B cell (primary cell): ENCODE measurements at regions not wholly inside any gene's neighbourhood (a gene's known extent, or its start where the extent isn't known, plus 50 kb on each side); places are given as distances from the start of the nearest gene placed in this dataset.

Source experiments
- ATAC-seq: fragments of 200-7000 bp; cut with Tn5 transposase; one replicate; pipeline ENCODE4 v1.10.0; 2021; ENCODE audit warnings: low read depth, mild to moderate bottlenecking, moderate number of reproducible peaks, moderate library complexity
- CTCF ChIA-PET: fragments of 350-600 bp; sonication (Branson Sonifier 250); formaldehyde crosslinking; loops from one replicate; lab custom pipeline; 2021; ENCODE audit warnings: antibody characterized with exemption, inconsistent platforms; lab: Charles Lee
- POLR2A ChIA-PET: fragments of 350-600 bp; sonication (Branson Sonifier 250); formaldehyde crosslinking; loops from one replicate; lab custom pipeline; 2021; ENCODE audit warnings: antibody characterized with exemption; lab: Charles Lee
- DNase-seq: peaks from one replicate; pipeline ENCODE4 v3.0.0; 2013
- H2AFZ ChIP-seq: 2 replicates; pipeline ENCODE4 v1.6.1; 2012; ENCODE audit warnings: mild to moderate bottlenecking, low read depth, low read length; ENCODE audit not compliant: insufficient read depth, poor library complexity, severe bottlenecking
- H3K27ac ChIP-seq, 2 donors: 1 replicate in 1 of 2; 2 replicates in 1 of 2; pipeline ENCODE4 v1.5.1; 2012 to 2013; ENCODE audit warnings: low read length in 2 of 2, mild to moderate bottlenecking in 2 of 2, moderate library complexity in 1 of 2
- H3K27me3 ChIP-seq, 4 experiments: fragments of 200-600 bp in 1 of 4; sonication (generic) in 1 of 4; replicated peaks in 1 of 4; 1 replicate in 2 of 4; 2 replicates in 2 of 4; pipeline versions ENCODE4 v1.6.1 to v1.7.0; 2013 to 2016; ENCODE audit warnings: low read length in 3 of 4, mild to moderate bottlenecking in 2 of 4, mixed read lengths in 1 of 4, moderate library complexity in 1 of 4; ENCODE audit not compliant: insufficient read depth in 4 of 4, control insufficient read depth in 3 of 4; ENCODE audit errors: control extremely low read depth in 1 of 4
- H3K36me3 ChIP-seq, 2 experiments: replicated peaks in 1 of 2; 1 replicate in 1 of 2; 2 replicates in 1 of 2; pipeline versions ENCODE4 v1.6.1 to v1.7.1; 2013; ENCODE audit warnings: low read length in 1 of 2; ENCODE audit not compliant: insufficient read depth in 2 of 2, control insufficient read depth in 1 of 2; ENCODE audit errors: control extremely low read depth in 1 of 2, extremely low read depth in 1 of 2
- H3K4me1 ChIP-seq, 2 donors: fragments of 200-600 bp in 1 of 2; sonication (generic) in 1 of 2; 1 replicate in 1 of 2; 2 replicates in 1 of 2; pipeline versions ENCODE4 v1.5.1 to v1.6.1; 2013 to 2017; ENCODE audit warnings: low read length in 2 of 2; ENCODE audit not compliant: control insufficient read depth in 2 of 2, insufficient read depth in 2 of 2
- H3K4me2 ChIP-seq: replicated peaks from 2 replicates; pipeline ENCODE3; 2012; ENCODE audit warnings: mild to moderate bottlenecking, low read depth, low read length; ENCODE audit not compliant: poor library complexity, severe bottlenecking
- H3K4me3 ChIP-seq, 5 experiments: fragments of 200-600 bp in 1 of 5; sonication (generic) in 1 of 5; 1 replicate in 3 of 5; 2 replicates in 2 of 5; pipeline versions ENCODE4 v1.5.1 to v1.7.0; 2011 to 2016; ENCODE audit warnings: low read length in 4 of 5, mild to moderate bottlenecking in 4 of 5, low read depth in 2 of 5, control low read depth in 1 of 5, moderate library complexity in 1 of 5; ENCODE audit not compliant: insufficient read depth in 1 of 5; ENCODE audit errors: control extremely low read depth in 1 of 5, extremely low read depth in 1 of 5
- H3K79me2 ChIP-seq: fragments of 200-600 bp; sonication (generic); one replicate; pipeline ENCODE4 v1.6.0; 2016; ENCODE audit warnings: low read length; ENCODE audit not compliant: control insufficient read depth, insufficient read depth
- H3K9ac ChIP-seq: fragments of 200-600 bp; sonication (generic); 2 replicates; pipeline ENCODE4 v1.6.1; 2017; ENCODE audit warnings: mild to moderate bottlenecking, low read length, moderate library complexity
- H3K9me3 ChIP-seq, 3 donors: one replicate each; pipeline versions ENCODE4 v1.6.1 to v1.7.1; 2013; ENCODE audit warnings: low read length in 2 of 3; ENCODE audit not compliant: control insufficient read depth in 2 of 3, insufficient read depth in 1 of 3; ENCODE audit errors: control extremely low read depth in 1 of 3
- H4K20me1 ChIP-seq: 2 replicates; pipeline ENCODE4 v1.6.0; 2012; ENCODE audit warnings: mild to moderate bottlenecking, low read length; ENCODE audit not compliant: insufficient read depth, control insufficient read depth, poor library complexity, severe bottlenecking
- H3K27ac Mint-ChIP-seq: one replicate; pipeline ENCODE4 v1.8.0; 2021; ENCODE audit warnings: mixed read lengths
- H3K27me3 Mint-ChIP-seq: one replicate; pipeline ENCODE4 v1.8.0; 2021; ENCODE audit warnings: mixed read lengths
- H3K4me1 Mint-ChIP-seq: one replicate; pipeline ENCODE4 v1.8.0; 2021; ENCODE audit warnings: mixed read lengths
- H3K4me3 Mint-ChIP-seq: one replicate; pipeline ENCODE4 v1.8.0; 2021; ENCODE audit warnings: mixed read lengths
- H3K9me3 Mint-ChIP-seq: one replicate; pipeline ENCODE4 v1.8.0; 2022; ENCODE audit warnings: mixed read lengths; ENCODE audit not compliant: insufficient read depth
- EZH2 ChIP-seq: IDR thresholded peaks from 2 replicates; pipeline ENCODE4 v1.6.1; 2012; ENCODE audit warnings: borderline replicate concordance, low read depth, mild to moderate bottlenecking, moderate library complexity, low read length; ENCODE audit not compliant: insufficient read depth, poor library complexity, severe bottlenecking
- WGBS: methylation state at CpG from one replicate; pipeline ENCODE4 v1.1.5; 2013; ENCODE audit warnings: missing lambda C conversion rate; ENCODE audit not compliant: insufficient coverage; 5-methylcytosine and 5-hydroxymethylcytosine counted together
- intact Hi-C: fragments of 100-400 bp; cut with micrococcal nuclease; formaldehyde crosslinking; loops from one replicate; pipeline ENCODE4 v1.10.0; 2022
- TF ChIP-seq, protein P1 (sequence below): fragments of 200-600 bp; IDR thresholded peaks from one replicate; pipeline ENCODE4 v1.8.0; 2022; ENCODE audit warnings: antibody characterized with exemption, mild to moderate bottlenecking

DNA sequence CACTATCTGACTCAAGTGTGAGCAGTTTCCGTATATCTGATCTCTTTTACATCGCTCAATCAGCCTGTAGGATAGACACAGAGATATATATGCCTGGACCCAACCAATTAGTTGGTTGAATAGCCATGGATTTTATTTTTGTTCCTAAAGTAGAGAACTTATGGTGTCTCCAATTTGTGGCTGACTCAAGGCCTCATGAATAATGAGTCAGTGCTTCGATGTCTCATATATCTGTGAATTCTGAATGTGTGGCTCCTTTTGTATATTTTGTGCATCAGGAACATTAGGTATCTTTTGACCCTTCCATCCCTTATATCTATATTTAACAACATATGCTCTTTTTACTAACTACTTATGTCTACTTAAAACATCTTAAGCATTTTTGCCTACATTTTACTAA lies 64.5 kb downstream of the OR2B2 start:
- H3K9me3 Mint-ChIP-seq: no peaks in the 10 kb centered on the region
- CTCF ChIA-PET: no interaction called here
- H3K4me3 ChIP-seq: no peak overlapping the region
- ATAC-seq: no peak
- DNase-seq: no peak
- no peaks in the 10 kb centered on the region for H3K27me3 Mint-ChIP-seq
- H3K27me3 ChIP-seq: no peaks in the 10 kb centered on the region
- no peaks in the 10 kb centered on the region for H3K36me3 ChIP-seq
- intact Hi-C loops: no loop called here
- H4K20me1 ChIP-seq: no peaks in the 10 kb centered on the region
- H3K4me1 ChIP-seq: no peaks in the 10 kb centered on the region
- WGBS: no CpG with 5 or more reads among the region's 3 CpGs
- POLR2A ChIA-PET: no interaction called here
- H3K9ac ChIP-seq: no peak overlapping the region
- no peaks in the 10 kb centered on the region for H3K4me1 Mint-ChIP-seq
- no peak overlapping the region for H2AFZ ChIP-seq
- H3K4me3 Mint-ChIP-seq: no peak overlapping the region
- no peaks in the 10 kb centered on the region for H3K79me2 ChIP-seq
- H3K9me3 ChIP-seq: no peaks in the 10 kb centered on the region
- TF ChIP-seq EZH2: no peak
- TF ChIP-seq, protein P1, sequence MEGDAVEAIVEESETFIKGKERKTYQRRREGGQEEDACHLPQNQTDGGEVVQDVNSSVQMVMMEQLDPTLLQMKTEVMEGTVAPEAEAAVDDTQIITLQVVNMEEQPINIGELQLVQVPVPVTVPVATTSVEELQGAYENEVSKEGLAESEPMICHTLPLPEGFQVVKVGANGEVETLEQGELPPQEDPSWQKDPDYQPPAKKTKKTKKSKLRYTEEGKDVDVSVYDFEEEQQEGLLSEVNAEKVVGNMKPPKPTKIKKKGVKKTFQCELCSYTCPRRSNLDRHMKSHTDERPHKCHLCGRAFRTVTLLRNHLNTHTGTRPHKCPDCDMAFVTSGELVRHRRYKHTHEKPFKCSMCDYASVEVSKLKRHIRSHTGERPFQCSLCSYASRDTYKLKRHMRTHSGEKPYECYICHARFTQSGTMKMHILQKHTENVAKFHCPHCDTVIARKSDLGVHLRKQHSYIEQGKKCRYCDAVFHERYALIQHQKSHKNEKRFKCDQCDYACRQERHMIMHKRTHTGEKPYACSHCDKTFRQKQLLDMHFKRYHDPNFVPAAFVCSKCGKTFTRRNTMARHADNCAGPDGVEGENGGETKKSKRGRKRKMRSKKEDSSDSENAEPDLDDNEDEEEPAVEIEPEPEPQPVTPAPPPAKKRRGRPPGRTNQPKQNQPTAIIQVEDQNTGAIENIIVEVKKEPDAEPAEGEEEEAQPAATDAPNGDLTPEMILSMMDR: no peak
- no peak overlapping the region for H3K4me2 ChIP-seq
- H3K27ac Mint-ChIP-seq: no peak overlapping the region
- no peak overlapping the region for H3K27ac ChIP-seq

DNA sequence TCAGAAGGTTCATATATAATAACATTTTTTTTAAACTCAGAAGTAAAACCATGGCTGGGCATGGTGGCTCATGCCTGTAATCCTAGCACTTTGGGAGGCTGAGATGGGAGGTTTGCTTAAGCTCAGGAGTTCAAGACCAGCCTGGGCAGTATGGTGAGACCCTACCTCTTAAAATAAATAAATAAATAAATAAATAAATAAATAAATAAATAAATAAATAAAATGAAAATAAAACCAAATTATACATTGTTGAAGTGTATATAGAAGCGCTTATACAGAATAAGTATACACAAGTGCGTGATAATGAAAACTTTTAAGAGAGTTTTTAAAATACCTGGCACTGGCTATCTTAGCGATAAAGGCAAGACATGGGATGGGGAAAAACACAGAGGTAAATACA lies 71.6 kb downstream of the OR2B2 start:
- Histone ChIP-seq H3K4me1 (peaks cover 20% of the 10 kb centered on the region in 2 donors), H2AFZ (no peak overlapping the region), H3K27me3 (peaks cover 0 to 4% (median 0%) of the 10 kb centered on the region in 4 experiments), H3K4me3 (no peak overlapping the region), H3K36me3 (no peaks in the 10 kb centered on the region), H3K4me2 (no peak overlapping the region), H3K27ac (no peak overlapping the region), H3K9ac (no peak overlapping the region), H4K20me1 (no peaks in the 10 kb centered on the region), H3K9me3 (no peaks in the 10 kb centered on the region), H3K79me2 (peaks cover 12% of the 10 kb centered on the region)
- intact Hi-C loops: no loop called here
- DNase-seq (no peak), ATAC-seq (no peak)
- peaks cover 6% of the 10 kb centered on the region for H3K4me1 Mint-ChIP-seq
- ChIA-PET POLR2A (no interaction called here), CTCF (no interaction called here)
- TF ChIP-seq EZH2: no peak
- TF ChIP-seq, protein P1: no peak
- H3K9me3 Mint-ChIP-seq: no peaks in the 10 kb centered on the region
- H3K4me3 Mint-ChIP-seq: no peak overlapping the region
- H3K27ac Mint-ChIP-seq: no peak overlapping the region
- H3K27me3 Mint-ChIP-seq: no peaks in the 10 kb centered on the region
- 94% methylated on average over 2 of the region's 3 CpGs for WGBS
